ENCODE measurements at regions not wholly inside any gene's neighbourhood (a gene's known extent, or its start where the extent isn't known, plus 50 kb on each side); places are given as distances from the start of the nearest gene placed in this dataset.

DNA sequence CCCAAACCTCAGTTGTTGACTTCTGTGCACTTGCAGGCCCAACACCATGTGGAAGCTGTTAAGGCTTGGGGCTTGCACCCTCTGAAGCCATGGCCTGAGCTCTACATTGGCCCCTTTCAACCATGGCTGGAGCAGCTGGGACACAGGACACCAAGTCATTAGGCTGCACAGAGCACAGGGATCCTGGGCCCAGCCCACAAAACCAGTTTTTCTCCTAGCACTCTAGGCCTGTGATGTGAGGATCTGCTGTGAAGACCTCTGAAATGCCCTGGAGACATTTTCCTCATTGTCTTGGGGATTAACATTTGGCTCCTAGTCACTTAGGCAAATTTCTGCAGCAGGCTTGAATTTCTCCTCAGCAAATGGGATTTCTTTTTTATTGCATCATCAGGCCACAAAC is 1255.7 kb downstream of the ZPLD1 start:
- Mint-ChIP-seq H3K27ac (ENCODE audit: unreplicated experiment) (no peak overlapping the region), H3K27me3 (ENCODE audit: unreplicated experiment) (no peaks in the 10 kb centered on the region), H3K4me1 (ENCODE audit: low read depth, unreplicated experiment) (no peaks in the 10 kb centered on the region), H3K9me3 (ENCODE audit: unreplicated experiment) (no peaks in the 10 kb centered on the region), H3K4me3 (ENCODE audit: unreplicated experiment) (no peak overlapping the region), H3K36me3 (ENCODE audit: unreplicated experiment) (peaks cover 17% of the 10 kb centered on the region)
- DNase-seq = no peak
- TF ChIP-seq, protein P1, sequence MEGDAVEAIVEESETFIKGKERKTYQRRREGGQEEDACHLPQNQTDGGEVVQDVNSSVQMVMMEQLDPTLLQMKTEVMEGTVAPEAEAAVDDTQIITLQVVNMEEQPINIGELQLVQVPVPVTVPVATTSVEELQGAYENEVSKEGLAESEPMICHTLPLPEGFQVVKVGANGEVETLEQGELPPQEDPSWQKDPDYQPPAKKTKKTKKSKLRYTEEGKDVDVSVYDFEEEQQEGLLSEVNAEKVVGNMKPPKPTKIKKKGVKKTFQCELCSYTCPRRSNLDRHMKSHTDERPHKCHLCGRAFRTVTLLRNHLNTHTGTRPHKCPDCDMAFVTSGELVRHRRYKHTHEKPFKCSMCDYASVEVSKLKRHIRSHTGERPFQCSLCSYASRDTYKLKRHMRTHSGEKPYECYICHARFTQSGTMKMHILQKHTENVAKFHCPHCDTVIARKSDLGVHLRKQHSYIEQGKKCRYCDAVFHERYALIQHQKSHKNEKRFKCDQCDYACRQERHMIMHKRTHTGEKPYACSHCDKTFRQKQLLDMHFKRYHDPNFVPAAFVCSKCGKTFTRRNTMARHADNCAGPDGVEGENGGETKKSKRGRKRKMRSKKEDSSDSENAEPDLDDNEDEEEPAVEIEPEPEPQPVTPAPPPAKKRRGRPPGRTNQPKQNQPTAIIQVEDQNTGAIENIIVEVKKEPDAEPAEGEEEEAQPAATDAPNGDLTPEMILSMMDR (IDR thresholded peaks at IDR 0.05; ENCODE audit: partially characterized antibody, unreplicated experiment) = no peak

DNA sequence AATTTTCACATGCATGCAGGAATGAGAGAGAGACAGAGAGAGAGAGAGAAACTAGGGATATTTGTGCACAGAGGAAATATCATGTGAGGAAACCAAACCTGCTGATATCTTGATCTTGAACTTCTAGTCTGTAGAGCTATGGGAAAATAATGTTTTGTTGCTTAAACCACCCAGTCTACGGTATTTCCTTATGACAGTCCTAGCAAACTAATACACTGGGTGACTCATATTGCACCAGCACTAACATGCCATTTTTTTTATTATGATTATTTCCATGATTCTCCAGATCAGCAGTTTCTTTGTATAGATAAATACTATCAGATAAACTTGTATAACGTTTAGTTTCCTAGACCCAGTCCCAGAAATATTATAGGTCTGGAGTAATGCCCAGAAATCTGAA is 1259.0 kb downstream of the ZPLD1 start:
- Mint-ChIP-seq H3K36me3 (ENCODE audit: unreplicated experiment) (peaks cover 17% of the 10 kb centered on the region), H3K4me3 (ENCODE audit: unreplicated experiment) (no peak overlapping the region), H3K9me3 (ENCODE audit: unreplicated experiment) (no peaks in the 10 kb centered on the region), H3K27ac (ENCODE audit: unreplicated experiment) (no peak overlapping the region), H3K27me3 (ENCODE audit: unreplicated experiment) (no peaks in the 10 kb centered on the region), H3K4me1 (ENCODE audit: low read depth, unreplicated experiment) (peaks cover 6% of the 10 kb centered on the region)
- no peak for DNase-seq
- TF ChIP-seq, protein P1 (IDR thresholded peaks at IDR 0.05; ENCODE audit: partially characterized antibody, unreplicated experiment) = no peak

- Mint-ChIP-seq H3K27ac (ENCODE audit: unreplicated experiment) (no peak overlapping the region), H3K9me3 (ENCODE audit: unreplicated experiment) (no peaks in the 10 kb centered on the region), H3K36me3 (ENCODE audit: unreplicated experiment) (no peaks in the 10 kb centered on the region), H3K4me1 (ENCODE audit: low read depth, unreplicated experiment) (peaks cover 6% of the 10 kb centered on the region), H3K4me3 (ENCODE audit: unreplicated experiment) (no peak overlapping the region), H3K27me3 (ENCODE audit: unreplicated experiment) (no peaks in the 10 kb centered on the region)
- TF ChIP-seq, protein P1 (IDR thresholded peaks at IDR 0.05; ENCODE audit: partially characterized antibody, unreplicated experiment) = no peak
- DNase-seq = no peak
Observed at GRCh38 chr3:103698646-103699045, 1263.8 kb downstream of the ZPLD1 start.

DNA sequence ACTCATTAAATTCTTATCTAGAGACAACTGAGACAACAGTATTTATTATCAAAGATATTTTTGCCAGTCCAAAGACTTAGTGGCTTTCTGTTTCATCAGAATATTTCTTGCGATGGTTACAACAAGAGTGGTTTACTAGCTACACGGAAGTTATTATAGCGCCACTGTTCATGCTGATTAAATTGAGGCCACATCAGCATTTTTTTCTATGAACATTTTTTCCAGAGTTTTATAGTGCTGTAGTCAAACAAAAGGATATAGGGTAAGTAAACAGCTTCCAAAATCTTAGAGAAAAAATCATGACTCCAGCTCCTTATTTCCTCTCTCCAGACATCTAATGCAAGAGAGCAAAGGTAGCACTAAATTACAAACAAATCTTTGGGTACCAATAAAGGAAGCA is 1264.4 kb downstream of the ZPLD1 start:
- no peaks in the 10 kb centered on the region for H3K9me3 Mint-ChIP-seq (ENCODE audit: unreplicated experiment)
- no peaks in the 10 kb centered on the region for H3K27me3 Mint-ChIP-seq (ENCODE audit: unreplicated experiment)
- H3K27ac Mint-ChIP-seq (ENCODE audit: unreplicated experiment) = no peak overlapping the region
- H3K4me1 Mint-ChIP-seq (ENCODE audit: low read depth, unreplicated experiment) = peaks cover 6% of the 10 kb centered on the region
- H3K4me3 Mint-ChIP-seq (ENCODE audit: unreplicated experiment) = no peak overlapping the region
- TF ChIP-seq, protein P1 (IDR thresholded peaks at IDR 0.05; ENCODE audit: partially characterized antibody, unreplicated experiment) = no peak
- no peaks in the 10 kb centered on the region for H3K36me3 Mint-ChIP-seq (ENCODE audit: unreplicated experiment)
- DNase-seq = no peak

DNA sequence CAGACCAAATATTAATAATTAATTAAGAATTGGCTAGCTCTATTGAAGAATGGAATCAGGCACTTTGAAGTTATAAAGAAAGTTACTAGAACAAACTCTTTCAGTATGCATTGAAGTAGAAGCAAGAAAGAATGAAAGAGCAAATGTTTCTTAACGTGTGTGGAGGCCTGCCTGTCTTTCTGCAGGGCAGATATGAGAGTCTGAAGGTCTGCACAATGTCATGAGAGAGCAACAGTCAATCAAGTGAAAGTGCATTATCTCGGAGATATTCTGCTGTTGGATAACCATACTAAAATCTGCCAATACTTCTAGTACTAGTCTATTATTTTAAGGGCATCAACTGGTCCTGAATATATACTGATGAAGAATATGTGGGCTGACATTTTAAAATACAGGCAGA is 1270.8 kb downstream of the ZPLD1 start:
- H3K36me3 Mint-ChIP-seq (ENCODE audit: unreplicated experiment) = no peaks in the 10 kb centered on the region
- no peak overlapping the region for H3K4me3 Mint-ChIP-seq (ENCODE audit: unreplicated experiment)
- H3K27ac Mint-ChIP-seq (ENCODE audit: unreplicated experiment) = no peak overlapping the region
- TF ChIP-seq, protein P1 (IDR thresholded peaks at IDR 0.05; ENCODE audit: partially characterized antibody, unreplicated experiment) = no peak
- DNase-seq = no peak
- H3K4me1 Mint-ChIP-seq (ENCODE audit: low read depth, unreplicated experiment) = no peaks in the 10 kb centered on the region
- no peaks in the 10 kb centered on the region for H3K27me3 Mint-ChIP-seq (ENCODE audit: unreplicated experiment)
- H3K9me3 Mint-ChIP-seq (ENCODE audit: unreplicated experiment) = no peaks in the 10 kb centered on the region
